B cell (primary cell): ENCODE measurements at regions not wholly inside any gene's neighbourhood (a gene's known extent, or its start where the extent isn't known, plus 50 kb on each side); places are given as distances from the start of the nearest gene placed in this dataset.

Source experiments
- ATAC-seq: fragments of 200-7000 bp; cut with Tn5 transposase; one replicate; pipeline ENCODE4 v1.10.0; 2021; ENCODE audit warnings: low read depth, mild to moderate bottlenecking, moderate number of reproducible peaks, moderate library complexity
- CTCF ChIA-PET: fragments of 350-600 bp; sonication (Branson Sonifier 250); formaldehyde crosslinking; loops from one replicate; lab custom pipeline; 2021; ENCODE audit warnings: antibody characterized with exemption, inconsistent platforms; lab: Charles Lee
- POLR2A ChIA-PET: fragments of 350-600 bp; sonication (Branson Sonifier 250); formaldehyde crosslinking; loops from one replicate; lab custom pipeline; 2021; ENCODE audit warnings: antibody characterized with exemption; lab: Charles Lee
- DNase-seq: peaks from one replicate; pipeline ENCODE4 v3.0.0; 2013
- H2AFZ ChIP-seq: 2 replicates; pipeline ENCODE4 v1.6.1; 2012; ENCODE audit warnings: mild to moderate bottlenecking, low read depth, low read length; ENCODE audit not compliant: insufficient read depth, poor library complexity, severe bottlenecking
- H3K27ac ChIP-seq, 2 donors: 1 replicate in 1 of 2; 2 replicates in 1 of 2; pipeline ENCODE4 v1.5.1; 2012 to 2013; ENCODE audit warnings: low read length in 2 of 2, mild to moderate bottlenecking in 2 of 2, moderate library complexity in 1 of 2
- H3K27me3 ChIP-seq, 4 experiments: fragments of 200-600 bp in 1 of 4; sonication (generic) in 1 of 4; replicated peaks in 1 of 4; 1 replicate in 2 of 4; 2 replicates in 2 of 4; pipeline versions ENCODE4 v1.6.1 to v1.7.0; 2013 to 2016; ENCODE audit warnings: low read length in 3 of 4, mild to moderate bottlenecking in 2 of 4, mixed read lengths in 1 of 4, moderate library complexity in 1 of 4; ENCODE audit not compliant: insufficient read depth in 4 of 4, control insufficient read depth in 3 of 4; ENCODE audit errors: control extremely low read depth in 1 of 4
- H3K36me3 ChIP-seq, 2 experiments: replicated peaks in 1 of 2; 1 replicate in 1 of 2; 2 replicates in 1 of 2; pipeline versions ENCODE4 v1.6.1 to v1.7.1; 2013; ENCODE audit warnings: low read length in 1 of 2; ENCODE audit not compliant: insufficient read depth in 2 of 2, control insufficient read depth in 1 of 2; ENCODE audit errors: control extremely low read depth in 1 of 2, extremely low read depth in 1 of 2
- H3K4me1 ChIP-seq, 2 donors: fragments of 200-600 bp in 1 of 2; sonication (generic) in 1 of 2; 1 replicate in 1 of 2; 2 replicates in 1 of 2; pipeline versions ENCODE4 v1.5.1 to v1.6.1; 2013 to 2017; ENCODE audit warnings: low read length in 2 of 2; ENCODE audit not compliant: control insufficient read depth in 2 of 2, insufficient read depth in 2 of 2
- H3K4me2 ChIP-seq: replicated peaks from 2 replicates; pipeline ENCODE3; 2012; ENCODE audit warnings: mild to moderate bottlenecking, low read depth, low read length; ENCODE audit not compliant: poor library complexity, severe bottlenecking
- H3K4me3 ChIP-seq, 5 experiments: fragments of 200-600 bp in 1 of 5; sonication (generic) in 1 of 5; 1 replicate in 3 of 5; 2 replicates in 2 of 5; pipeline versions ENCODE4 v1.5.1 to v1.7.0; 2011 to 2016; ENCODE audit warnings: low read length in 4 of 5, mild to moderate bottlenecking in 4 of 5, low read depth in 2 of 5, control low read depth in 1 of 5, moderate library complexity in 1 of 5; ENCODE audit not compliant: insufficient read depth in 1 of 5; ENCODE audit errors: control extremely low read depth in 1 of 5, extremely low read depth in 1 of 5
- H3K79me2 ChIP-seq: fragments of 200-600 bp; sonication (generic); one replicate; pipeline ENCODE4 v1.6.0; 2016; ENCODE audit warnings: low read length; ENCODE audit not compliant: control insufficient read depth, insufficient read depth
- H3K9ac ChIP-seq: fragments of 200-600 bp; sonication (generic); 2 replicates; pipeline ENCODE4 v1.6.1; 2017; ENCODE audit warnings: mild to moderate bottlenecking, low read length, moderate library complexity
- H3K9me3 ChIP-seq, 3 donors: one replicate each; pipeline versions ENCODE4 v1.6.1 to v1.7.1; 2013; ENCODE audit warnings: low read length in 2 of 3; ENCODE audit not compliant: control insufficient read depth in 2 of 3, insufficient read depth in 1 of 3; ENCODE audit errors: control extremely low read depth in 1 of 3
- H4K20me1 ChIP-seq: 2 replicates; pipeline ENCODE4 v1.6.0; 2012; ENCODE audit warnings: mild to moderate bottlenecking, low read length; ENCODE audit not compliant: insufficient read depth, control insufficient read depth, poor library complexity, severe bottlenecking
- H3K27ac Mint-ChIP-seq: one replicate; pipeline ENCODE4 v1.8.0; 2021; ENCODE audit warnings: mixed read lengths
- H3K27me3 Mint-ChIP-seq: one replicate; pipeline ENCODE4 v1.8.0; 2021; ENCODE audit warnings: mixed read lengths
- H3K4me1 Mint-ChIP-seq: one replicate; pipeline ENCODE4 v1.8.0; 2021; ENCODE audit warnings: mixed read lengths
- H3K4me3 Mint-ChIP-seq: one replicate; pipeline ENCODE4 v1.8.0; 2021; ENCODE audit warnings: mixed read lengths
- H3K9me3 Mint-ChIP-seq: one replicate; pipeline ENCODE4 v1.8.0; 2022; ENCODE audit warnings: mixed read lengths; ENCODE audit not compliant: insufficient read depth
- EZH2 ChIP-seq: IDR thresholded peaks from 2 replicates; pipeline ENCODE4 v1.6.1; 2012; ENCODE audit warnings: borderline replicate concordance, low read depth, mild to moderate bottlenecking, moderate library complexity, low read length; ENCODE audit not compliant: insufficient read depth, poor library complexity, severe bottlenecking
- WGBS: methylation state at CpG from one replicate; pipeline ENCODE4 v1.1.5; 2013; ENCODE audit warnings: missing lambda C conversion rate; ENCODE audit not compliant: insufficient coverage; 5-methylcytosine and 5-hydroxymethylcytosine counted together
- intact Hi-C: fragments of 100-400 bp; cut with micrococcal nuclease; formaldehyde crosslinking; loops from one replicate; pipeline ENCODE4 v1.10.0; 2022
- TF ChIP-seq, protein P1 (sequence below): fragments of 200-600 bp; IDR thresholded peaks from one replicate; pipeline ENCODE4 v1.8.0; 2022; ENCODE audit warnings: antibody characterized with exemption, mild to moderate bottlenecking

GRCh38 chr4:116636917-116637316 lies 448.5 kb downstream of the TRAM1L1 start:
- Histone ChIP-seq H3K79me2 (no peaks in the 10 kb centered on the region), H3K36me3 (no peaks in the 10 kb centered on the region), H2AFZ (no peak overlapping the region), H3K27me3 (no peaks in the 10 kb centered on the region), H3K4me2 (no peak overlapping the region), H4K20me1 (no peaks in the 10 kb centered on the region), H3K9ac (no peak overlapping the region), H3K27ac (no peak overlapping the region), H3K9me3 (no peaks in the 10 kb centered on the region), H3K4me3 (no peak overlapping the region), H3K4me1 (no peaks in the 10 kb centered on the region)
- TF ChIP-seq EZH2, result no peak
- TF ChIP-seq, protein P1, sequence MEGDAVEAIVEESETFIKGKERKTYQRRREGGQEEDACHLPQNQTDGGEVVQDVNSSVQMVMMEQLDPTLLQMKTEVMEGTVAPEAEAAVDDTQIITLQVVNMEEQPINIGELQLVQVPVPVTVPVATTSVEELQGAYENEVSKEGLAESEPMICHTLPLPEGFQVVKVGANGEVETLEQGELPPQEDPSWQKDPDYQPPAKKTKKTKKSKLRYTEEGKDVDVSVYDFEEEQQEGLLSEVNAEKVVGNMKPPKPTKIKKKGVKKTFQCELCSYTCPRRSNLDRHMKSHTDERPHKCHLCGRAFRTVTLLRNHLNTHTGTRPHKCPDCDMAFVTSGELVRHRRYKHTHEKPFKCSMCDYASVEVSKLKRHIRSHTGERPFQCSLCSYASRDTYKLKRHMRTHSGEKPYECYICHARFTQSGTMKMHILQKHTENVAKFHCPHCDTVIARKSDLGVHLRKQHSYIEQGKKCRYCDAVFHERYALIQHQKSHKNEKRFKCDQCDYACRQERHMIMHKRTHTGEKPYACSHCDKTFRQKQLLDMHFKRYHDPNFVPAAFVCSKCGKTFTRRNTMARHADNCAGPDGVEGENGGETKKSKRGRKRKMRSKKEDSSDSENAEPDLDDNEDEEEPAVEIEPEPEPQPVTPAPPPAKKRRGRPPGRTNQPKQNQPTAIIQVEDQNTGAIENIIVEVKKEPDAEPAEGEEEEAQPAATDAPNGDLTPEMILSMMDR, result no peak
- no peak overlapping the region for H3K27ac Mint-ChIP-seq
- intact Hi-C loops, result no loop called here
- no peak overlapping the region for H3K4me3 Mint-ChIP-seq
- no peaks in the 10 kb centered on the region for H3K4me1 Mint-ChIP-seq
- ChIA-PET POLR2A (no interaction called here), CTCF (no interaction called here)
- H3K27me3 Mint-ChIP-seq, result no peaks in the 10 kb centered on the region
- DNase-seq (no peak), ATAC-seq (no peak)
- WGBS, result no CpG with 5 or more reads among the region's 1 CpG
- H3K9me3 Mint-ChIP-seq, result peaks cover 2% of the 10 kb centered on the region

GRCh38 chr4:116632269-116632668 lies 453.1 kb downstream of the TRAM1L1 start:
- ATAC-seq, result no peak
- H4K20me1 ChIP-seq, result no peaks in the 10 kb centered on the region
- H2AFZ ChIP-seq, result no peak overlapping the region
- H3K4me1 Mint-ChIP-seq, result no peaks in the 10 kb centered on the region
- no peaks in the 10 kb centered on the region for H3K27me3 ChIP-seq
- H3K36me3 ChIP-seq, result no peaks in the 10 kb centered on the region
- CTCF ChIA-PET, result no interaction called here
- H3K4me3 ChIP-seq, result no peak overlapping the region
- H3K4me3 Mint-ChIP-seq, result no peak overlapping the region
- H3K9me3 Mint-ChIP-seq, result peaks cover 2% of the 10 kb centered on the region
- H3K27ac ChIP-seq, result no peak overlapping the region
- DNase-seq, result no peak
- H3K9me3 ChIP-seq, result no peaks in the 10 kb centered on the region
- intact Hi-C loops, result no loop called here
- no peak overlapping the region for H3K27ac Mint-ChIP-seq
- no peak overlapping the region for H3K9ac ChIP-seq
- no peaks in the 10 kb centered on the region for H3K4me1 ChIP-seq
- no peaks in the 10 kb centered on the region for H3K79me2 ChIP-seq
- POLR2A ChIA-PET, result no interaction called here
- H3K27me3 Mint-ChIP-seq, result no peaks in the 10 kb centered on the region
- no peak overlapping the region for H3K4me2 ChIP-seq
- TF ChIP-seq, protein P1, result no peak
- no peak for TF ChIP-seq EZH2
